Fibroblast of skin of right biceps (primary cell): ENCODE measurements at regions not wholly inside any gene's neighbourhood (a gene's known extent, or its start where the extent isn't known, plus 50 kb on each side); places are given as distances from the start of the nearest gene placed in this dataset.

Experiments
- DNase-seq: peaks from one replicate; pipeline ENCODE4 v3.0.0-alpha.2; 2013

DNA sequence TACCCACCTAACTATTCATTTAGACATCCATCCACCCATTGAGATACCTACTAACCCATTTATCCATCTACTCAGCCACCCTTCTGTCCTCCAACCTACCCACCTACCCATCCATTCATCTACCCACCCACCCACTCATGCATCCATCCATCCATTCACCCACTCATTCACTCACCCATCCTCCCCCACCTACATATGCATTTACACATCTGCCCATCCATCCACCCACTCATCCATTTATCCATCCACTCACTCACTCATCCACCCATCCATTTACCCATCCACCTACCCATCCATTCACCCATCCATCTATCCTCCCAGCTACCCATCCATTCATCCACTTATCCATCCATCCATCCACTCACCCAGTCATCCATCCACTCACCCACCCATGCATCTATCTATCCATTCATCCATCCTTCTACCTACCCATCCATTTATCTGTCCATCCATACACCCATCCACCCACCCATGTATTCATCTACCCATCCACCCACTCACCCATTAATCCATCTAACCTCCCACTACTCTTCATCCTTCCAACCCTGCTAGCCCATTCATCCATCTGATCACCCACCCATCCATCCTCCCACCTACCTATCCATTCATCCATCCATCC is 378.7 kb downstream of the CTTN start:
- DNase-seq = no peak

DNA sequence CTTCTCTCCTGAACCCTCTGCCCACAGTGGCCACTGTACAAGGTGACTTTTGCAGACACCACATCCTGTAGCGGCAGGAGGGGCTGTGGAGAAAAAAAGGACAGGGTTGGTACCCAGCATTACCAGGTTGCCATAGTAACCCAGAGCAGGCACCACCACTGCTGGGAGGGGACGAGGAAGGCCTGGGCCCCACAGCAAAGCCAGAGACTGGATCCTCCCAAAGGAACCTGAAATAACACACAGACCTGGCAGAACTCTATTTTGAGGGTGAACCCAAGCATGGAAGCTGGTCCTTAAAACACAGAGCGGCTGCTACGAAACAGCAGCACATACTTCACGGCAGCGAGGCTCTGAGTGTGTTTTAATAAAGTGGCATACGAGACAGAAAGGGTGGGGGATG is 380.6 kb downstream of the CTTN start:
- DNase-seq = no peak

DNA sequence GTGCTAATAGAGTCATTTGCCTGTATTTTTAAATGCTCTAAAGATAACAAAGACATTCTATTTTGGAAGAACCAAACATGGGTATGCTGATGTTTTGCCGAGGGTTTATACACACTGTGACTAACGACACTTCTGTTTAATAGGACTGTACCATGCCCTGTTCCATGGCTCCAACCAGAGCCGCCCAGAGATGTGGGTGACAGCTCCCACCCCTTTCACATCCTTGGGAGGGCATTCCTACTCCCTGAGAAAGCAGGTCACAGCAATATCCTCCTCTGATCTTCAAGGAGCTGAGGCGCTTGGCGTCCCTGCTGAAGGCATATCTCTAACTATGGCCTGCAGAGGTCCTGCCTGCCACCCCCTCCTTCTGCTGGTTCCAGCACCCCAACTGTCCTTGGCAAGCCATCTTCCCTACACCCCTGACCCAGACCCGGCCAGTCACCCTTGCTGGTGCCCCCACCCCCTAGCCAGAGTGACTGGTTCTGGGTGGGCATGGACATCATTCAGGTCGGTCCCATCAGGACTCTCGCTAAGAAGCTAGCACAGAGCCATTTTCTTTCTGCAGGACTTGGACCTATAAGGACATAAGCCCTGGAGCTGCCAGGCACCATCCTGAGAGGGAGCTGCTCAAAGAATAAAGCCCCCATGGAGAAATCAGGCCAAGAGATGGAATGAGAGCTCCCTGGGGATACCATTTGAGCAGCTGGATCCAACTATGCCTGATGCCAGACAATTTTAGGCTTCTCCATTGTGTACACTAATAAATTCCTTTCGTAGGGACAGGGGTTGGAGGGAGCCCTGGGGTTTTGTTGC is 381.3 kb downstream of the CTTN start:
- no peak for DNase-seq

DNA sequence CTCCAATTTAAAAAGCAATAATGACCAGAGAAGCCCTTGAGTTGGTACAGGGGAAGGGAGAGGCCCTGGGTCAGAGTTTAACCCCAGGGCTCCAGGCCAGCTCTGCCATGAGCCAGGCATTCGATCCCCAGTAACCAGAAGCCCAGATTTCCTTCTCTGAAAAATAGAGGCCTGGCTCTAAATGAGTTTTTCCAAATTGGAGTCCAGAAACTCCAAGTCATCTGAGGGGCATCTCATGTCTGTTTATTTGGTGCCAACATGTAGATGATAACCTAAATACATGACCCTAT is 381.9 kb downstream of the CTTN start:
- DNase-seq = no peak

DNA sequence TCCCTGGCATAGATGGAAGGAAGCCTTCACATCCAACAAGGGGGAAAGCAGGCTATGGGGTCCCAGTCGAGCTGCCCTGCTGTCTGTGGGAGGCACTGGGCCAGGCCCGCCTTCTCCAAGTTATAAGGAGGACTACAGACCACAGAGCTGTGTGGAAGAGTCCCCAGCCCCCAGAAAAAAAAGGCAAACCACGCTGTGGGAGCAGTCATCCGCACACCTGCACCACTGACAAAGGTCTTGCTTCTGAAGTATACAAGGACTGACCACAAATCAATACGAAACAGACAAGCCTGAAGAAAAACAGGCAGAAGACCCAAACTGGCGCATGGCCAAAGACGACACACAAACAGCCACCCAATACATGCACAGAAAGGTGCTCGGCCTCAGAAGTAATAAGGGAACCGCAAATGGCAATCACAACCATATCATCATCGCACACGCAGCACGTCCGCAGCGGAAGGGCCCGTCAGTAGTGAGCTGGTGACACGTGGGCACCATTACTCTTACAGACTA is 384.1 kb downstream of the CTTN start:
- no peak for DNase-seq

DNA sequence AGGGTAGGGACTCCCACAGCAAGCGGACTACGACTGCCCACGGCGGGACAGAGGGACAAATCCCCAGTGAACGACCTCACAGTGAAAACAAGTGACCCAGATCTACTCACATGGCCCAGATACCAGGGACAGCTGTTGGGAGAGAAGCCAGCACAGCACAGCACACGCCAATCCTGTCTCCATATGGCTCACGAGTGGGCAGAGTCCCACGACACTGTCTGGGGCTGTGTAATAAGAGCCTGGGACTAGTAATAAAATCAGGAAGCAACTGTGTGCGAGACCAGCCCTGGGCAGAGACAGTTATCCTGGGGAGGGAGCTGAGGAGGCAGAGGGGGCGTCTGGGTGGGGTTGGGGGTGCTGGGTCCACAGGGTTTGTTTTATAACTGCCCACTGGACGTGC is 385.0 kb downstream of the CTTN start:
- DNase-seq = no peak

DNA sequence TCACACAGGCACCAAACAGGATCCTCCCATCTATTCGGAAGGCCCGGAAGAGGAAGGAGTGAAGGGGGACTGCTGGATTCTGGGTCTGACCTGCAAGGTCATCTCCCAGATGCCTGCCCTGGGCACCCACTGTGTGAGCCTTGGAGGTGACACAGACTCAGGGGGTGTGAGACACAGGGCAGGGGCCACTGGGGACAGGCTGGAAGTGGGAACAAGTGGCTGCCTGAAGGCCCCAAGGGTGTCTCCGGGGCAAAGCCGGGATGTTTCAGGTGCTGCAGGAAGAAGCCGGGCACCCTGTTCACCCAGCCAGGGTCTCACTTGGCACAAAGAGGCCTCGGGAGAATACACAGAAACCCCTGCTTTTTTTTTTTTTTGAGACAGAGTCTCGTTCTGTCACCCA is 385.5 kb downstream of the CTTN start:
- DNase-seq = no peak

DNA sequence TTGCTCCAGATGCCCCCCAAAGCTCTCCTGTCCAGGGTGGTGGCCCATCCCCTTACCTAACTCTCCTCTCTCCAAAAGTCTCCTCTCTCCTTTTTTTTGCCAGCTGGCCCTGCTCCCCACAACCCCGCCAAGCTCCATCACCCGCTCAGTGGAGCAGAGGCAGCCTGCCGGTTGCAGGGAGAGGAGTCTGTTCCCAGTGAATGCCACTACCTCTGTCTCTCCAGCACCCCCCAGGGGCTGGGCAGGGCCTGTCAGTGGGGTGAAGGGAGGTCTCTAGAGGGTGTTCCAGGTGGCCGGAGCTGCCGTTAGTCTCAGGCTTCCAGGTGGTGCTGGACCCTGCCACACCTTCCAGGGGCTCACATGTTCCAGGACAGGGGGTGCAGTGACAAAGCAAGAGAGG is 387.0 kb downstream of the CTTN start:
- no peak for DNase-seq

DNA sequence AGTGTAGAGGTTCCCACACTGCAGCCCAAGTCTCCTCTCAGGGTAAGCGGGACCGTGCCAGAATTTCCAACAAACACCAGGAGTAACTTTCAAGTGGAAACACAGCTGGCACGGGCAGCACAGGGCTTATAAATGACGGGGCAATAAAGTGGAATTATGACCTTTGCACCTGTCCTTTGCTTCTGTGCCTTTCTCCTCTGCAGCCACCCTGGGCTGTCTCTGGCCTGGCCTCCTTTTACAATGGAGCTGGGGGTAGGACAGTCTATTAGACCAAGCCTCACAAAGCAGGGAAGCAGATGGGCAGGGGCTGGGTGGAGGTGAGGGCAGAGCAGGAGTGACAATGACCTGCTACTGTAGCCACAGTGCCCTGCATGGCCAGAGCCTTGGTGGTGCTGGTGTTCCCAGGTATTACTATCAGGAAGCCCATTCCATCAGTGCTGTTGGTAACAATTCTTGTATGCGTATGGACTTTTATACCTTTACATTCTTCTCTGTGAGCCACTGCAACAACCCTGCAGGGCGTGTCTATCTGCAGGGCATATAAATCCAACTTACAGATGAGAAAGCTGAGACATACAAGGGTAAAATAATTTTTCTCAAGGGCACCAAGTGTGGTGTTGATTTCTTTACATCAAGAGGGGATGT is 387.8 kb downstream of the CTTN start:
- DNase-seq = no peak

DNA sequence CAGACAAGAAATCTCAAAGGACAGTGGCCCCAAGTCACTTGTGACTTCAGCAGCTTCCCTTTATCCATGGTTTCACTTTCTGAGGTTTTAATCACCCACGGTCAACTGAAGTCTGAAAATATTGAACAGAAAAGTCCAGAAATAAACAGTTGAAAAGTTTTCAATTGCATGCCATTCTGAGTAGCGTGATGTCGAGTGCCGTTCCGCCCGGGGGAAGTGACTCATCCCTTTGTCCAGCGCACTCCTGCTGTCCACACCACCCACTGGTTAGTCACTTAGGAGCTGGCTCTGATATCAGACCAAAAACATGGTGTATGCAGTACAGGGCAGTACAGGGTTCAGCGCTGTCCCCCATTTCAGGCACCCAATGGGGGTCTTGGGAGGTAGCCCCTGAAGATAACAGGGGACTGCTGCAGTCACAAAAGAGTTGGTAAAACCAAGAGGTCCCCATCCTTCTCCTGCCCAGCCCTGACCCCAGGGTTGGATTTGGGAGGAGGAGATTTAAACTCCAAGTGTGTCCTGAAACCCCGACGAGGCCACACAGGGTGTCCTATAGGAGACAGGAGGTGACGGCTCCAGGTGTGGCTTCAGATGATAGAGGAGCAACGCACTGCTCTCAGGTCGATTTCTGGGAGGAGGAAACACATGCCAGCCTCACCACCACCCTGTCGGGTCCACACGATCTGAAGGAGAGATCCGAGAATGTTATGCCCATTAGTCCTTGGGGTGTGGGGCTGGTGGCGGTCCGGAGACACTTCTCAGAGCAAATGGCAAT is 390.1 kb downstream of the CTTN start:
- peak; percentile 25 for DNase-seq

DNA sequence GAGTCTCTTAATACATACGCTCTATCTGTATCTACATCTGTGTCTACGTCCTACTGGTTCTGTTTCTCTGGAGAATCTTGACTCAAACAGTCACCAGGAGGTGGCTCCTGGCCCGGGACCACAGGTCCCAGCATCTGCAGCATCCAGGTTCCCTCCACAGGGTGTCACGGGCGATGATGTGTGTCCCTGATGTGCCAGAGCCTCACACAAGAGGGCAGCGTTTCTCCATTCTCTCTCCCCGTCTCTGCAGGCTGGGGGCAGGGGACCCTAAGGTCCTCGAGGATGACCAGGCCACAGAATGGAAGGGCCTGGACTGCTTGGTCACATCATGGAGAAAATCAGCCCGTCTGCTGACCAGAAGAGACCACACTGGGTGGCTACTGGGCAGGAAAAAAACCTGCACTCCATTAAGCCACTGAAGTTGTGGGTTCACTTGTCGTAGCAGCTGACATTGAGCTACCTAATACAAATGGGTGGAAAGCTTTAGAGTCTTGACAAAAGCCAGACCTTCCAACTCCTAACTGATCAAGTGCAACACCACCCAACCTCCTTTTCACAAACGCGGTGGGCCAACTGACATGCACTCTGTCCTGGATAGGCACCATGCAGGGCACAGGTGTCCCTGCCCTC is 392.5 kb downstream of the CTTN start:
- DNase-seq = no peak

DNA sequence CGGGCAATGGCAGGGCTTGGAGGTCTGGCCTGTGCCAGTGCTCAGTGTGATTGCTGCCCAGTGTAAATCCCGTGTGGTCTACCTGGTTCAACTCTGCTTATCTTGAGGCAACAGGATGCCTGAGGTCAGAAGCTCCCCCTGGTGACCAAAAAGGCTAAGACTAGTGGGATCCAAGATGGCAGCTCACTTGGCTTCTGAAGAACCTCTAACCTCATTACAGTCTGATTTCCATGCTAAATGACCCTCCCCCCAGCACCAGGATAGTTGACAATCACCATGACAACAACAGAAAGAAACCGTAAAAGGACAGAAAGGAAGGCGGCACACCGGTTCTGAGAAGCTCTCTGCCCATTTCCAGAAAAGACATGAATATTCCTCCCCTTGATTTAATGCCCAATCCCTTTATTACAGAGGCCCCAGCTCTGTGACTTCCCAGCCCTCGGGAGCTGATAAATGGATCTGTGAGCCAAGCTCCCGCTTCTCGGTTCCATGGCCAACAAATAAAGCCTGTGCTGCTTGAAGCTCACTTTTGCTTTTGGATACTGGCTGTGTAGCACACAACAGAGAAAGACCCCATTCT is 398.4 kb downstream of the CTTN start:
- DNase-seq = no peak

DNA sequence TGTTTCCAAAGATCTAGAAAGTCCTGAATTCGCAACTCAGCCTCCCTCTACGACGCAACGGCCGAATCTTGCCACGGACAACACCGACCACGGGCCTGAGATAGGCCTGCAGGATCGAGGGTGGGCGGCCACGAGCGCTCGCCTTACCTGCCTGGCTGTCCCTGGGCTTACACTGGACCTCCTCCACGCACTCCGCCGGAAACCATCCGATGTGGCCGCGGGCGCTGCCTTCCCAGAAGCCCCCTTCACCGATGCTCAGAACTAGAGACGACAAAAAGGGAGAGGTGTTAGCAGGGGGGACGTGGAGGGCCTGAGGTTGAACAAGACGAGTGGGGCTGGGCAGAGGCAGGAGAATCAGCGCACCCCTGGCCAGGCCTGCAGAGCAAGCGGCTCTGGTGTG is 400.0 kb downstream of the CTTN start:
- DNase-seq = no peak

DNA sequence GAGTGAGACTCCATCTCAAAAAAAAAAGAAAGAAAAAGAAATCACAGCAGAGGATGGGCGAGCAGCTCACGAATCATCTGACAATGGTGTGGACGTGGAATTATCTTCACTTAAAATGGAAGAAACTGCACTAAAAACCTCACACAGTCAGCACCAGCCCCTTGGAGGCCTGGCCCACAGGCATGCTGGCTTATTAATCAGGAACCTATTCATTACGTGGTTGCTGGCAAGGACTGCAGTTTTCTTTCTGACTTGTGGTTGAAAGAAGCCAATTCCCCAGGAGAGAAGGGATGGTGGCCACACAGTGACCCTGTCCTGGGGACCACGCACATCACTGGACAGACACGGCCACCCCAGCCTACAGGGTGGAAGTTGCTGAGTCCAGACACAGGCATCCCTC is 401.1 kb downstream of the CTTN start:
- DNase-seq = no peak

DNA sequence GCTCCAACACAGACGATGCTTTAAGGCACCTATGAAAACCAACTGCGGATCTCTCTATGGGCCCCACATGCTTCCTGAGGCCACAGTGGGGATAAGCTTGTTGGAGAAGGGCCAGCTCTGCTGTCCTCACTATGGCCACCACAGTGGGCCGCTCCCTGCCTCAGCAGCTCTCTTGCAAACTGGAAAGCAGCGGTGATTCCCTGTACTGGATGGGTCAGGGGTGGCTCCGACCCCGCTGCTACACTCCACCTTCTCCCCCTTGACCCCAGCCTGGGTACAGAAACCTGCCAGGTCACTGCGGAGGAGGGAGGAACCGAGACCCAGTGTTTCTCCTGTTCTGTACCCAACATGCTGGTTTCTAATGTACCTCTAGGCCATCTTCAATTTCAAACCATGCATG is 403.9 kb downstream of the CTTN start:
- no peak for DNase-seq

DNA sequence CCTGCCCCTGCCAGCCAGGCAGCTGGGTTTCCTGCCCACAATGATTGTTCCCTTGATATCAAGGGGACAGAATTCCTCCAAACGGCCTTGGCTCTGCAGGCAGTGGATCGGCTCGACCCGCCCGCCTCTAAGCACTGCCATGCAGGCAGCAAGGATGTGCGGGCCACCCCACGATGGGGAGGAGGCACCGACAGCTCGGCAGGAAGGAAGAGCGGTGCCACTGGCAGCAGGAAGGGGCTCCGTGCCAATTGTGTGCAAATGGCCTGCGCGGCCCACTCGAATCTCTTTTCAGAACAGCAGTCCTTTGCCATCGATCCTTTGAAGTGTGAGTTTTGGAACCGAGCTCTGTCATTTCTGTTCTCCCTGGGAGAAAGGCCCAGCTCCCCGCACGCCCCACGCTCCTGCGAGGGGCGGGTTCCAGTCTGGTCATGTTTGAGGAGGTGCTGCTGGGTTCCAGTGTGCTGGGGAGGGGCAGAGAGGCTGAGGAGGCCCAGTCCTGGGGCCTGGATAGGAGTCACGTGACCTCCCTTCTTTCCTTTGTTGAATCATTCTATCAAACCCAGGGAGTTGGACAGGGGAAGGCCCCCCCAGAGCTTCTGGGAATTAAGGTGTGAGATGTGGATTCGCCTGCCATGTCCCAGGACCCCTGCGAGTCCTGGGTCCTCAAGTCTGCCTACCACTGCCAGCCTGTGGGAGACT is 406.0 kb downstream of the CTTN start:
- no peak for DNase-seq

DNA sequence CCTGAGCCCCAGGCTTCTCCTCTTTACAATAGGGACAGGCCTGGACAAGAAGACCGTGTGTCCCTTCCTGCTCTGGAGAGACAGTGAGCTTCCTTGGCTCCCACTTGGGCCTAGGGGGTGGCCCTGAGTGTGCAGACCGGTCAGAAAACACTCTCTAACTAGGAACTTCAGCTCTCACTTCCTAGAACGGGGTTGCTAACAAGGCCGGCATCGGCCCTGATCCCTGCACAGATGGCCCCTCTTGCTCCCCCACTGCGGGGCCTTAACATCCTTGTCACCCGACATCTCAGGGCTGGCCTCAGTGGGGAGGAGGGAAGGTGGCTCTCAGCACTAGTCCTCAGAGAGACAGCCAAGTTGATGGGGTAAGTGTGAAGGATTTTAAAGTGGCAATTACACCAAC is 406.9 kb downstream of the CTTN start:
- DNase-seq = no peak

DNA sequence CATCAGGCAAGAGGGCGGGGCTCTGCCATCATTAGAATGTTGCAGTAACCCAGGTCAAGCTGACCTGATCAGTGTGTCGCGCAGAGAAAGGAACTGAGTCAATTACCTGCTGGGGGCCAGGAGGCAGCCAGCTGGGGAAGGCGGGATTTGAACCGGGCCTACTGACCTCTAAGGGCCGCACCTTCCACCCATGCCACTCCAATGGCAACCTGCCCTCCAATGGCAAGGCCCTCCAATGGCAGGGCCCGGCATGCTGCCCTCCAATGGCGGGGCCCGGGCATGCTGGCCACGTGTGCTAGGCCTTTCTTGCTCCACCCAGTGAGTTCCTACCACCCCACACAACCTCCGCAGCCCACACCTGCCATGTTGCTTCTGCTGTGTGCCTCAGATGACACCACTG is 407.6 kb downstream of the CTTN start:
- DNase-seq = no peak

DNA sequence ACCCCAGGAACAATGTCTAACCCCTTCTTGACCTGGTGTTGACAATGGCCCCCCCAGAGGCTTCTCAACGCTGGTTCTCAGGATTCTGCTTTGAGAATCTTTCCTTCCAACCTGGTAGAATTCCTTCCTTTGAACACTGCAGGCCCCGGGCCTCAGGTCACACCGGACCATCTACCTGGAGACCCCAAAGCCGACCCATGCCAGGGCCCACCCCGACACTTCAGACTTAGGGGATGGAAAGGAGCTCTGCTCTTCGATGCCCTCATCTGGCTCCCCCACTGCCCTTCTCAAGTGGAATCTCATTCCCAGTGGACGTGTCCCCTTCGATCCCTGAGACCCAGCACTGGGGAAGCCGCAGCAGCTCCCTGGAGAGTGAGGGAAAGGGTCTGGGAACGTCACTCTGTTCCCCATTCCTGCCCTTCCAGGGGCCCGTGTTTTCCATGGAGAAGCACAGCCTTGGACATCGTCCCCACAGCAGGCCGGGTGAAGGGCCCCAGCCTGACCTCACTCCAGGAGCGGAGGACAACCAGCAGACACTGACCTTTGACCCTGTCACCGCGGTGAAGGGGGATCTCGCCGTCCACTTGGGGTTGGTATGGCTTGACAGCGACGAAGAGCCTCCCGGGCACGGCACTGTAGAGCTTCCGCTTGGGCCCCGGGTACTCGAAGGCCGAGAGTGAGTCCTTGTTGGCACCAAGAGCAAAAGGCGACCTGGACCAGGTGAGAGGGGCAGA is 408.3 kb downstream of the CTTN start:
- DNase-seq = no peak

DNA sequence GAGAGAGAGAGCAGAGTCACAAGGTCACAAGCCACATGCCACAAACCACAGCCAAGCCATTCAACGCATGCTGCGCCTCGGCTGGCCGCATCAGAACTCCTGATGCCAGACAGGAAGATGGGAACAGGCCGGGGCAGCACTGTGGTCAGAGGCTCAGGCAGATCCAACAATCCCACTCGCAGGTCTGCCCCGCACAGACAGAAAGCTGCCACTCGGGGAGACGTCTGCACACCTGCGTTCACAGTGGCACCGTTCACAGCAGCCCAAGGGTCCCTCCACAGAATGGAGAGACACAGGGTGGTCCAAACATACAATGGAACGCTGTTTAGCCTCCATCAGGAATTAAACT is 408.8 kb downstream of the CTTN start:
- no peak for DNase-seq

DNA sequence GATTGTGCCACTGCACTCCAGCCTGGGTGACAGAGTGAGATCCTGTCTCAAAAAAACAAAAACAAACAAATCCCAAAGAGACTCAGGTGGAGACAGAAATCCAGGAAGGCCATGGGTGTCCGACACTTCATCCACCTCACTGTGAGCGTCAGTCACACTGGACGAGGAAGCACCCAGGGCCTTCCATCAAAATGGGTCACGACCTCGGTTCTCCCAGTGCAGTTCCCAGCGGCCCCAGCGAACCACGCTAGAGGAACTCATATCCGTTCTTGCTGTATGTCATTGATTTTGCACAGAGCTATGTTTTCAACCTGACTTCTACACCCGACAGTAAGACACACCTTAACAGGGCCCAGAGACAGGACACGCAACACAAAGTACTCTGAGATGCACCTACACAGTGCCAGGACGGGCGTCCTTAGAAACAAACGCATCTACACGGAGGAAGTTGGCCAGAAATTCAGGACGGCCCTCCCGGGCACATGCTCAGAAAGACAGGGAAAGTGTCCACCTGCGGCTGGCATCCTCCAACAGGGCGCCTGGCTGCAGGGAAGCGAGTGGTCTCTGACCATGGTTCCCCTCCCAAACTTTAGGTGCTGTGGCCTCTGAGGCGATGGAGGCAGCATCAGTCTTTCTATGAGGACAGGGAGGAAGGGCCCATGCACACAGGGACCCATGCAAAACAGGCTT is 410.5 kb downstream of the CTTN start:
- DNase-seq = no peak
